ENCODE measurements at regions not wholly inside any gene's neighbourhood (a gene's known extent, or its start where the extent isn't known, plus 50 kb on each side); places are given as distances from the start of the nearest gene placed in this dataset.

DNA sequence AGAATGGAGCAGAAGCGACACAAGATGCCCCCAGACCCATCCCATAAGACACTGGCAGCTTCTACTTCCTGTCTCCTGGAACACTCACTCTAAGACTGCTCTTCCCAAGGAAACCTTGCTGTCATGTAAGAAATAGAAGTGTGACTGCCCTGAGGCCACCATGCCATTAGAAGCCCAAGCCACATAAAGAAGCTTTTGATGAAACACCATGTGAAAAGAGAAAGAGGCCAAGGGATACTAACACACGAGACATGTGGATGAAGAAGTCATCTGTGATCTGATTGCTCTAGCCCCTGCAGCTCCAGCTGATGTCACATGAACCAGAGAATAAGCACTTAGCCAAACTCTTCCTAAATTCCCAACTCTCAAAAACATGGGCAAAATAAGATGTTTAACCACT lies 117.9 kb upstream of the PCSK2 start:
- no peaks in the 10 kb centered on the region for H3K27me3 ChIP-seq
- H3K4me3 ChIP-seq, result no peak overlapping the region
- no peaks in the 10 kb centered on the region for H3K36me3 ChIP-seq
- no peaks in the 10 kb centered on the region for H3K4me1 ChIP-seq
- TF ChIP-seq, protein P1, sequence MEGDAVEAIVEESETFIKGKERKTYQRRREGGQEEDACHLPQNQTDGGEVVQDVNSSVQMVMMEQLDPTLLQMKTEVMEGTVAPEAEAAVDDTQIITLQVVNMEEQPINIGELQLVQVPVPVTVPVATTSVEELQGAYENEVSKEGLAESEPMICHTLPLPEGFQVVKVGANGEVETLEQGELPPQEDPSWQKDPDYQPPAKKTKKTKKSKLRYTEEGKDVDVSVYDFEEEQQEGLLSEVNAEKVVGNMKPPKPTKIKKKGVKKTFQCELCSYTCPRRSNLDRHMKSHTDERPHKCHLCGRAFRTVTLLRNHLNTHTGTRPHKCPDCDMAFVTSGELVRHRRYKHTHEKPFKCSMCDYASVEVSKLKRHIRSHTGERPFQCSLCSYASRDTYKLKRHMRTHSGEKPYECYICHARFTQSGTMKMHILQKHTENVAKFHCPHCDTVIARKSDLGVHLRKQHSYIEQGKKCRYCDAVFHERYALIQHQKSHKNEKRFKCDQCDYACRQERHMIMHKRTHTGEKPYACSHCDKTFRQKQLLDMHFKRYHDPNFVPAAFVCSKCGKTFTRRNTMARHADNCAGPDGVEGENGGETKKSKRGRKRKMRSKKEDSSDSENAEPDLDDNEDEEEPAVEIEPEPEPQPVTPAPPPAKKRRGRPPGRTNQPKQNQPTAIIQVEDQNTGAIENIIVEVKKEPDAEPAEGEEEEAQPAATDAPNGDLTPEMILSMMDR (IDR thresholded peaks at IDR 0.05), result no peak
- no peak for DNase-seq
- H3K27ac ChIP-seq, result no peak overlapping the region
- no peaks in the 10 kb centered on the region for H3K9me3 ChIP-seq

DNA sequence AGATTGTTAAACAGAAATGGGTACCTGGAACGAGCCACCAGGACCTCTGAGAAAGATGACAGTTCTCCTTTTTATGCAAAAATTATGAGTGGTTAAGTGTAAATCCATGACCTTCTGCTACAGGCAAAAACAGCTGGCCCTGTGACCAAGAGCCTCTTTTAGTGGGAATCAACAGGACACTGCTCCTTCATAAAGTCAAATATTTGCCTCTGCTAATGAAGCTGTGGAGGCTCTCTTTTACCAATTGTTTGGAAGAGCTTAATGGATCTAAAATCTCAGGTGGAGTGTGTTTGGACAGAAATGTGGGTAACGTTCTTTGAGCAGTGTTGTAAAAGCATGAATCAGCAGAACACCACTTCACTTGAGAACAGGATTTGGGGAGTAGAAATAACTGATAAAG lies 117.5 kb upstream of the PCSK2 start:
- Histone ChIP-seq H3K4me3 (no peak overlapping the region), H3K27me3 (no peaks in the 10 kb centered on the region), H3K36me3 (no peaks in the 10 kb centered on the region), H3K4me1 (no peaks in the 10 kb centered on the region), H3K9me3 (no peaks in the 10 kb centered on the region), H3K27ac (no peak overlapping the region)
- TF ChIP-seq POLR2A (IDR thresholded peaks at IDR 0.05), result no peak
- TF ChIP-seq, protein P1 (IDR thresholded peaks at IDR 0.05), result no peak
- no peak for DNase-seq

DNA sequence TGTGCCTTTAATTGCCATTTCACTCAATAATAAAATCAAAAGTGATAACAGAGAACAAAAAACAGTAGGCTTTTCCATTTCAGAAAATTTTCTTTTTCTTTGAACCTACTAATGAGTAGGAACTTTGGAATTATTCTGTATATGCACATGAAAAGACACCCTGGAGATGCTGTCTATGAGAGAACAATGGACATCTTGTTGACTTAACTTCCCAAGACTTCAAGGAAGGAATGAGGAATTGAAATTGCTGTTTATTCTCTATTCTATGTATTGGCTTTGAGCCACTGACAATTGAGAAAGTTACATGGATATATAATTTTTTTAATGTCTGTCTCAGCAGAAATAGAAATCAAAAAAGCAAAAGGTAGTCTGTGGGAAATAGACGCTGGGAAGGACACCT lies 98.6 kb upstream of the PCSK2 start:
- no peak for TF ChIP-seq POLR2A (IDR thresholded peaks at IDR 0.05)
- TF ChIP-seq, protein P1 (IDR thresholded peaks at IDR 0.05), result no peak
- H3K9me3 ChIP-seq, result no peaks in the 10 kb centered on the region
- H3K27ac ChIP-seq, result no peak overlapping the region
- no peaks in the 10 kb centered on the region for H3K36me3 ChIP-seq
- H3K4me3 ChIP-seq, result no peak overlapping the region
- no peaks in the 10 kb centered on the region for H3K4me1 ChIP-seq
- DNase-seq, result no peak
- H3K27me3 ChIP-seq, result no peaks in the 10 kb centered on the region

DNA sequence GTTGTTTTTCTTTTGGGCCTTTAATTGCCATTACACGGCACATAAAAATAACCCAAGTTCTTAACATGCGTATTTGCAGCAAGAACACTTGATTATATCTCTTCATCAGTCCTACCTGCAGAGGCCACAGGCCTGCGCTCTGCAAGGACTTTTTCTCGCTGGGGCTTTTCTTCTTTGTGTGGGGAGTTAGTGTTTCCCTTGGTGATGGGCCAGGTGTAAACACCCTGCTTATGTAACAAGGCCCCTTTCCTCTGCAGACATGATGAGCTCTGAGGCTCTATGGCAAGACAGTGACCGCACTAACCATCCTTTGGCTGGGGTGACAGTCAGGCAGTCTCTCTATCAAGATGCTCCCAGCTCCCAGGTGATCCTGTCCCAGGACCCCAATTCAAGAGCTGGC lies 97.8 kb upstream of the PCSK2 start:
- DNase-seq, result no peak
- Histone ChIP-seq H3K9me3 (no peaks in the 10 kb centered on the region), H3K27me3 (no peaks in the 10 kb centered on the region), H3K4me3 (no peak overlapping the region), H3K36me3 (no peaks in the 10 kb centered on the region), H3K4me1 (no peaks in the 10 kb centered on the region), H3K27ac (no peak overlapping the region)
- TF ChIP-seq POLR2A (IDR thresholded peaks at IDR 0.05), result no peak
- TF ChIP-seq, protein P1 (IDR thresholded peaks at IDR 0.05), result no peak

DNA sequence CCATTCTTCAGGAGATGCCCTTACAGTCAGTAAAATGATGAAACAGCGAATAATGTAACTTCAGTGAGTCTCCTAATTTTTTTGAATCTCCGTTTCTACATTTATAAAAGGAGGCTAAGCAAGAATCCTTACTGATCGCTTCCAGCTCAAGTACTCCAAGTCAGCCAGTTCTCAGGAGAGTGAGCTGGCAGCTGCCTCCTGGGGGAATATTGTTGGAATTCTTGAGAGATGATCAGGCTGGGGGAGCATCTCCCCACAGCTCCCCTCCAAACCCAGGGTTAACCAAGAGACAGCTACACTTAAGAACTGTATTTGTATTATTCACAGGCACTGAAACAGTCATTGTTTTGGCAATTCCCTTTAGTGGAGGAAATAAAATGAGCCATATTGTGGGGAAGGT lies 89.1 kb upstream of the PCSK2 start:
- H3K4me3 ChIP-seq, result no peak overlapping the region
- TF ChIP-seq, protein P1 (IDR thresholded peaks at IDR 0.05), result no peak
- no peak for TF ChIP-seq POLR2A (IDR thresholded peaks at IDR 0.05)
- H3K27ac ChIP-seq, result no peak overlapping the region
- no peaks in the 10 kb centered on the region for H3K36me3 ChIP-seq
- no peak for DNase-seq
- no peaks in the 10 kb centered on the region for H3K4me1 ChIP-seq
- H3K9me3 ChIP-seq, result no peaks in the 10 kb centered on the region
- H3K27me3 ChIP-seq, result no peaks in the 10 kb centered on the region

DNA sequence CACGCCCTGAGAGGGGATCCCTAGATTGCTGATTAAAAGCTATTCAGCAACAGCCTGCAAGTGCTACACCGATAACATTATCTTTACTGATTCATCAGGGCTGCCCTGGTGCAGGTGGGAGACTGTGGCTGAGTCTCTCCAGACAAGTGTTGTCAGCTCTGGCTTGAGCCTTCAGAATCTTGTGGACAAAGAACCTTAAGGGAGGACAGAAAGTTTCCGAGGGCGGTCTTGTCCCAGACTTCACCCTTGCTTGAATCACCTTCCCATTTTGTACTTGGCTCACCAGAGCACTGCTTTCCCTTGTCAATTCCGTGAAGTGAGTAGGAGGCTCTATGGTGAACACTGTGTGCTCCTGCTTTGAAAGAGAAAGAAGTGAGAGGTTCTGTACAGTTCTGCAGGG lies 88.6 kb upstream of the PCSK2 start:
- no peaks in the 10 kb centered on the region for H3K36me3 ChIP-seq
- no peaks in the 10 kb centered on the region for H3K4me1 ChIP-seq
- no peak overlapping the region for H3K4me3 ChIP-seq
- H3K27ac ChIP-seq, result no peak overlapping the region
- H3K27me3 ChIP-seq, result no peaks in the 10 kb centered on the region
- TF ChIP-seq, protein P1 (IDR thresholded peaks at IDR 0.05), result no peak
- no peak for TF ChIP-seq POLR2A (IDR thresholded peaks at IDR 0.05)
- DNase-seq, result no peak
- H3K9me3 ChIP-seq, result no peaks in the 10 kb centered on the region

All from Peyer's patch (tissue), 4 donors.